Loucy (cell line): ENCODE measurements at regions not wholly inside any gene's neighbourhood (a gene's known extent, or its start where the extent isn't known, plus 50 kb on each side); places are given as distances from the start of the nearest gene placed in this dataset.

Source experiments
- H2AFZ ChIP-seq: fragments of 200-600 bp; sonication (generic); 2 replicates; pipeline ENCODE4 v1.6.0; 2016; ENCODE audit warnings: antibody characterized with exemption, mild to moderate bottlenecking, low read length, moderate library complexity
- H3F3A ChIP-seq: fragments of 200-600 bp; 2 replicates; pipeline ENCODE4 v1.6.0; 2016; ENCODE audit warnings: antibody characterized with exemption, low read depth, mild to moderate bottlenecking
- H3K27me3 ChIP-seq: fragments of 200-600 bp; sonication (generic); 2 replicates; pipeline ENCODE4 v1.6.1; 2014; ENCODE audit warnings: low read length, mild to moderate bottlenecking; ENCODE audit not compliant: insufficient read depth, poor library complexity, severe bottlenecking
- H3K36me3 ChIP-seq: fragments of 200-600 bp; sonication (generic); 2 replicates; pipeline ENCODE4 v1.6.1; 2016; ENCODE audit warnings: low read length; ENCODE audit not compliant: insufficient read depth
- H3K4me1 ChIP-seq: fragments of 200-600 bp; sonication (generic); 2 replicates; pipeline ENCODE4 v1.5.1; 2014; ENCODE audit warnings: low read length, mild to moderate bottlenecking; ENCODE audit not compliant: insufficient read depth, poor library complexity, severe bottlenecking
- H3K4me2 ChIP-seq: fragments of 200-600 bp; sonication (generic); 2 replicates; pipeline ENCODE4 v1.6.0; 2014; ENCODE audit warnings: antibody characterized with exemption, low read length, low read depth, mild to moderate bottlenecking; ENCODE audit not compliant: poor library complexity, severe bottlenecking
- H3K4me3 ChIP-seq: fragments of 200-600 bp; sonication (generic); 2 replicates; pipeline ENCODE4 v1.5.1; 2014; ENCODE audit warnings: low read length, mild to moderate bottlenecking, mixed read lengths; ENCODE audit not compliant: poor library complexity, severe bottlenecking
- H3K79me2 ChIP-seq: fragments of 200-600 bp; sonication (generic); 2 replicates; pipeline ENCODE4 v1.6.1; 2014; ENCODE audit warnings: low read length; ENCODE audit not compliant: insufficient read depth
- H3K9ac ChIP-seq: fragments of 200-600 bp; sonication (generic); 2 replicates; pipeline ENCODE4 v1.6.0; 2014; ENCODE audit warnings: mild to moderate bottlenecking, low read depth, low read length, moderate library complexity; ENCODE audit not compliant: poor library complexity, severe bottlenecking
- H3K9me2 ChIP-seq: fragments of 200-600 bp; sonication (generic); replicated peaks from 2 replicates; pipeline ENCODE4 v1.6.1; 2016; ENCODE audit warnings: low read depth, low read length, mixed read lengths
- H3K9me3 ChIP-seq: fragments of 200-600 bp; sonication (generic); 2 replicates; pipeline ENCODE4 v1.6.1; 2014; ENCODE audit warnings: mild to moderate bottlenecking, antibody characterized with exemption, low read length, low read depth; ENCODE audit not compliant: insufficient read depth
- H4K20me1 ChIP-seq: fragments of 200-600 bp; sonication (generic); 2 replicates; pipeline ENCODE4 v1.6.0; 2014; ENCODE audit warnings: antibody characterized with exemption, low read length, mild to moderate bottlenecking; ENCODE audit not compliant: insufficient read depth, poor library complexity, severe bottlenecking
- CTCF ChIP-seq: fragments of 200-600 bp; sonication (generic); conservative IDR thresholded peaks from 2 replicates; pipeline ENCODE4 v1.5.1; 2014; ENCODE audit warnings: mild to moderate bottlenecking, antibody characterized with exemption, low read length
- EZH2phosphoT487 ChIP-seq: fragments of 200-600 bp; IDR thresholded peaks from 2 replicates; pipeline ENCODE4 v1.6.1; 2018; ENCODE audit warnings: antibody characterized with exemption, mild to moderate bottlenecking, moderate library complexity, borderline replicate concordance

- H3K27me3 ChIP-seq, result no peaks in the 10 kb centered on the region
- no peaks in the 10 kb centered on the region for H3F3A ChIP-seq
- H3K36me3 ChIP-seq, result no peaks in the 10 kb centered on the region
- H3K9me2 ChIP-seq, result no peaks in the 10 kb centered on the region
- H2AFZ ChIP-seq, result no peak overlapping the region
- H4K20me1 ChIP-seq, result no peaks in the 10 kb centered on the region
- H3K9me3 ChIP-seq, result no peaks in the 10 kb centered on the region
- TF ChIP-seq CTCF (no peak), EZH2phosphoT487 (no peak)
- H3K79me2 ChIP-seq, result no peaks in the 10 kb centered on the region
- no peak overlapping the region for H3K4me3 ChIP-seq
- H3K4me1 ChIP-seq, result no peaks in the 10 kb centered on the region
- H3K9ac ChIP-seq, result no peak overlapping the region
- H3K4me2 ChIP-seq, result no peak overlapping the region
These were observed 1532.7 kb upstream of the TMEM132C start for GRCh38 chr12:126734296-126734695.

- H3K9me2 ChIP-seq, result no peaks in the 10 kb centered on the region
- no peaks in the 10 kb centered on the region for H3K36me3 ChIP-seq
- H3K4me1 ChIP-seq, result no peaks in the 10 kb centered on the region
- H3K9ac ChIP-seq, result no peak overlapping the region
- no peaks in the 10 kb centered on the region for H3F3A ChIP-seq
- no peaks in the 10 kb centered on the region for H3K79me2 ChIP-seq
- no peaks in the 10 kb centered on the region for H4K20me1 ChIP-seq
- no peak for TF ChIP-seq CTCF
- no peak for TF ChIP-seq EZH2phosphoT487
- no peak overlapping the region for H2AFZ ChIP-seq
- no peak overlapping the region for H3K4me3 ChIP-seq
- H3K4me2 ChIP-seq, result no peak overlapping the region
- H3K9me3 ChIP-seq, result no peaks in the 10 kb centered on the region
- H3K27me3 ChIP-seq, result no peaks in the 10 kb centered on the region
These were observed 1532.3 kb upstream of the TMEM132C start for GRCh38 chr12:126734710-126735109.

- Histone ChIP-seq H3F3A (no peaks in the 10 kb centered on the region), H3K9ac (no peak overlapping the region), H3K36me3 (no peaks in the 10 kb centered on the region), H3K9me2 (no peaks in the 10 kb centered on the region), H3K4me1 (no peaks in the 10 kb centered on the region), H3K79me2 (no peaks in the 10 kb centered on the region), H4K20me1 (no peaks in the 10 kb centered on the region), H2AFZ (no peak overlapping the region), H3K4me2 (no peak overlapping the region), H3K9me3 (no peaks in the 10 kb centered on the region), H3K27me3 (no peaks in the 10 kb centered on the region), H3K4me3 (no peak overlapping the region)
- TF ChIP-seq CTCF, result no peak
These were observed 1525.3 kb upstream of the TMEM132C start for GRCh38 chr12:126741536-126742240.
